GF-D8 (cell line): ENCODE measurements at regions not wholly inside any gene's neighbourhood (a gene's known extent, or its start where the extent isn't known, plus 50 kb on each side); places are given as distances from the start of the nearest gene placed in this dataset.

Experiments used
- DNase-seq: peaks from one replicate; lab custom pipeline; 2025; lab: John Stamatoyannopoulos, UW

DNA sequence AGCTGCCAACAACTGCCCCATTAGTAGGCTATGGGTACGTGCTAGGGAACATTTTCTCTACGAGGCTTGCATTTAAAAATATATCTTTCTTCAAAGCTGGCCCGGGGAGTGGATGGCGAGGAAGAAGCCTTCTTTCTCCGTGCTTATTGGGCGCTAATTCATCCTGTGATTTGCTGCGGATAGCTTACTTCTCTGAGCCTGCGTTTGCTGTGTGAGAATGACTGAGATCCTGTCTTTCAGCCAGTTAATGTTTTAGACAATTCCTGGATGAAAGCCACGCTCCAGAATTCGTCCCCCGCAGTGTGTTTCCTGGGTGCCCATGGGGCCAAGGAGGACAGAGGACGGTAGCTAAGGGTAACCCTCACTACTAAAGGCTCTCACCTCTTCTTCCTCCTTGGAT, 57.8 kb upstream of the TARBP1 start:
- no peak for DNase-seq

DNA sequence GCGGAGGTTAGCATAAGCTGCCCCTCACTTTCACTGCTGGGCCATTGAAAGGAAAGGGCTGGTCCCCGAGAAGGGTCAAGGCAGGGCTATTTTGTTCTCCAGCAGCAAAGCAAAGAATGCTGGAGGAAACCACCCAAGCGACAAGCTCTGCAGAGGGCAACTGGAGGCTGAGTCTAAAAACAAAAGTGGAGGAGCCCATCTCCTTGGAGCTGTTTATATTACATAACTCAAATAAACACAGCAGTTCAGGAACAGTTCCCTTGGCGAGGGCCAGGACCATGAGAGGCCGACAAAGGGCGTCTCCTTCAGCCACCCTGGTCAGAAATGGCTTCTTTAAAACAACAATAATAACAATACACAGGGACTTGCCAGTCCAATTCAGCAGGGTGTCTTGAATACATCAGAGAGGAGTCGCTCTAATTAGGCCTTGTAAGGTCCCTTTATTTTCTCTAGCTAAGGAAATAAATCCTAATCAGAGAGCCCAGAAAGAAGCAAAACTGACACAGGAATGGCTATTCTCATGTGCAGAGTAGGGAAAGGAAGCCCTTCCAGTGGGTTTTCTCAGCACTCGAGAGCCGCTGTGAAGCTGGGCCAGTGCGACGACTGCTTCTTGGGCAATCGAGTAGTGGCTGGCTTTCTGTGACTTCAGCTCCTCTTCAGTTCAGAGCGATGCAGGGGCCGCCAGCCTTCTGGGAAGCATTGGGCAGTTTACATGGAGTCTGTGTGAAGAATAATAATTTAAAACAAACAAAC, 57.0 kb upstream of the TARBP1 start:
- DNase-seq = no peak

DNA sequence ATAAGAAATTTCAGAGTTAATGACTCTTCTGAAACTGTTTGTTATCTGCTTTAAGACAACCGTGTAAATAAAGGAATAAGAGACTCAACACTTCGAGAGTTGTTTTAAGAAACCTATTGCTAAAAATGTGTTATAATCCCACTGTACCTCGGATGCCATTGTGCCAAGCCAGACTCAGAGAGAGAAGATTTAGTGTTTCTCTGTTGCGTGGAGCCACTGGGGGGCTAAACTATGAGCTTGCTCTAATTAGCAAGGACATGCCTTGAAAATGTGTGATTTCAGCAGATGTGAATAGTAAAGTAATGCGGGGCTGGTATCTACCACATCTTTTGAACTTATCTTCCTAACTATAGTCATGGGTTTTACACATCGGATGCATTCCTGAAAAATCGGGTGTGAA, 56.2 kb upstream of the TARBP1 start:
- DNase-seq = no peak

- no peak for DNase-seq
These were observed 55.2 kb upstream of the TARBP1 start for GRCh38 chr1:234533975-234534876.

GRCh38 chr1:234533034-234533891, 54.3 kb upstream of the TARBP1 start:
- no peak for DNase-seq

DNA sequence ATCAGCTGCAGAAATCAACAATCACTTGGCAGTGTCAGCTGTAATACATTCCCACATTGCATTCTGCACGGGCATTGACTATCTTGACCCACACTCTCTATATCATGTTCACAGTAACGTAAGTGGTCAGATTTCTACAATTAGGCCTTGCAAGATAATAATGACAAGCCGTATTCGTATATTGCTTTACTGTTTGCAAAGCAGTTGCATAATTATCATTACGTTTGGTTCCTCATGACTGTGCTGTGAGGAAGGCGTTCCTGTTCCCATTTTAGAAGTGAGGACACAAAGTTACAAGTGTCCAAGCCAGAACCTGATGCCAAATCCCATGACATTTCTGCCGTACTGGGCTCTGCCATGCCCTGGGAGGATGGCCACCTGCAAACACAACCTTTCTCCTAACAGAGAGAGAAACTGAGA, 53.5 kb upstream of the TARBP1 start:
- DNase-seq = no peak

DNA sequence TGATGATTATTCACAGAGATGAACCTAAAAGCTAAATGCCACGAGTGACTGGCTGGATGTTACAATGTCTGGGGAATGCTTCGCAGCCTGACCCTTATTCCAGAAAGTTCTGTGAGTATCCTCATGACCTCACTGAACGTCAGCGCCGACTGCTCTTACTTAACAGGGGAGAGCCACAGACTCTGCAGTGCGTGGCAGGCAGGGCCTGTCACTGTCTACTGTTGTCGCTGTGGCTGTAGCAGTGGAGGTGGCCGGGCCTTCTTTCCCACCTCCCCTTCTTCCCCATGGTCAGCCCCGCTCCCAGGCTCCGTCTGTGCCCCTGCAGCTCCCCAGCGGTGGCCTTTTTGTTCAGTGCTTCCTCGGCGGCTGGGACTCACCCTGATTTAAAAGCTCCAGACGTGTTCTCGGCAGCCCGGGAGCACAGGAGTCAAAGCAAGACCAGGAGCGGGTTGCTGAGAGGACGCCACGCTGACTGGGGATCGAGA, 52.2 kb upstream of the TARBP1 start:
- no peak for DNase-seq

DNA sequence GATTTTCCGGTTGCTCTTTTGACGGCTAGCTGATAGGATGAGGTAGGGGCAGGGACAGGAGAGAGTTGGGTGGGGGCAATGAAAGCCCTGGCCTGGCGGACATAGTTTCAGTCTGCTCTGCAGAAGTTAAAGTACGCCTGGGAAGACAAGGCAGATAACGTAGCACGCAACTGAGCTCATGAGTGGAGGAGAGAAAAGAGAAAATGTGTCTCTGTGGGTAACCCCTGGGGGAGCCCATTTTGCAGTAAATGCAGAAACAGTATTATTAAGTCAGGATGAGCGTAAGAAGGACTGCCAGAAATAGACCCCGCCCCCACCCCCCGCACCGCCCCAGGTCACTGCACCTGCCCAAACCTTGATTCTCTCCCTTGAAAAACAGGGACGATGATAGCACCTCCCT, 51.7 kb upstream of the TARBP1 start:
- no peak for DNase-seq

DNA sequence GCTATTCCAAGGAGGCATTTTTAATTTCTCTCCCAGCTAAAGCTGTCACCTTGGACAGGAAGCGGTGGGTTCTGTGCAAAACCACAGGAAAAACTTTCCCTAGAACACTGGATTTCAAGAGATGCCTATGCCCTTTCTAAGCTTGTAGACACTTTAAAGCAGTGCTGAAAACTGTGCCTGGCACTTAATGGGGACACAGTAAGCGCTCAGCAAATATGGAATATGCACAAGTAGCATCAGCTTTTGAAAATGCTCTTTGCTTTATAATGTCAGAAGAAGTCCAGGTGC, 50.9 kb upstream of the TARBP1 start:
- no peak for DNase-seq

DNA sequence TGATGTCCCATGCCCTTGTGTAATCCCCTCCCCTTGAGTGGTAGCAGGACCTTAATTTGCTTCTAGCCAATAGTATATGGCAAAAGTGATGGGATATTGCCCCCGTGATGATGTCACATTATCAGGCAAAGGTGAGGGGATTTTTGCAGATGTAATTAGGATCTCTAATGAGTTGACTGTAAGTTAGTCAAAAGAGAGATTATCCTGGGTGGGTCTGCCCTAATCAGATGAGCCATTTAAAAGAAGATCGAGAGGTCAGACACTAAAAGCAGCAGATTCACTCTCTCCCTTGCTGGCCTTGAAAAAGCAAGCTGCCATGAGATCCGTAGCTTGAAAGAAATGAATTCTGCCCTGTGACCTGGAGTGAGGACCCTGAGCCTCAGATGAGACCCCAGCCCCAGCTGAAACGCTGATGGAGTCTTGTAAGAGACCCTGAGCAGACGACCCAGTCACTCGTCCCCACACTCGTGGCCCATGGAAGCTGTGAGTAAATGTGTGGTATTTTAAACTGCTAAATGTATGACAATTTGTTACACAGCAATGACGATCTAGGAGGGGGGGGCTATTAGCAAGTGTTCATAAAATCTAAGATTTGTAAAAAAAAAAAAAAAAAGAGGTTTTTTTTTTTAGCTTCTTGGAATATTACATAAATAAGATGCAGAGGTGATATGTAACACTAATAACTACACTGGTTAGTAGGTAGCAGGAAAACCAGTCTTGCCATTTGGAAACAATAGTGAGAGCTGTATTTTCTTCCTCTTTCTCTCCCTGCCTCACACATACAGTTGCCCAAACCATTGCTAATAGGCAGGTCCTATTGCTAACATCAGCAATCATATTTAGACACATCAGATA, 50.3 kb upstream of the TARBP1 start:
- peak; percentile 69 for DNase-seq
